GM23338 (cell line): ENCODE measurements at regions not wholly inside any gene's neighbourhood (a gene's known extent, or its start where the extent isn't known, plus 50 kb on each side); places are given as distances from the start of the nearest gene placed in this dataset.

Source experiments
- CTCF ChIP-seq, 2 experiments: fragments of 200-600 bp in 1 of 2; sonication (generic) in 1 of 2; conservative IDR thresholded peaks; 2 replicates each; pipeline versions ENCODE4 v1.5.1 to v1.6.1; 2016 to 2017; ENCODE audit warnings: antibody characterized with exemption in 2 of 2, low read depth in 2 of 2, mild to moderate bottlenecking in 2 of 2, moderate library complexity in 1 of 2
- ETS1 ChIP-seq: IDR thresholded peaks from 2 replicates; pipeline ENCODE4 v1.6.1; 2016; ENCODE audit warnings: antibody characterized with exemption
- EZH2 ChIP-seq: fragments of 200-600 bp; sonication (generic); IDR thresholded peaks from one replicate; pipeline ENCODE4 v1.8.0; 2017; ENCODE audit warnings: antibody characterized with exemption, mild to moderate bottlenecking, low read depth; ENCODE audit not compliant: unreplicated experiment
- EZH2phosphoT487 ChIP-seq: fragments of 200-600 bp; sonication (generic); IDR thresholded peaks from one replicate; pipeline ENCODE4 v1.8.1; 2018; ENCODE audit warnings: antibody characterized with exemption; ENCODE audit not compliant: unreplicated experiment
- JUNB ChIP-seq: IDR thresholded peaks from one replicate; pipeline ENCODE4 v1.6.1; 2016; ENCODE audit warnings: antibody characterized with exemption; ENCODE audit not compliant: unreplicated experiment
- NANOG ChIP-seq: IDR thresholded peaks from 2 replicates; pipeline ENCODE4 v1.6.1; 2016; ENCODE audit warnings: antibody characterized with exemption, borderline replicate concordance
- POLR2AphosphoS5 ChIP-seq: IDR thresholded peaks from 2 replicates; pipeline ENCODE4 v1.6.1; 2016; ENCODE audit warnings: antibody characterized with exemption, low read depth
- ZNF114 ChIP-seq: fragments of 250-450 bp; sonication (Bioruptor Pico); IDR thresholded peaks from 2 replicates; pipeline ENCODE4 v1.5.0; 2020; ENCODE audit warnings: mild to moderate bottlenecking, moderate library complexity
- ZNF462 ChIP-seq: fragments of 250-450 bp; sonication (Bioruptor Pico); IDR thresholded peaks from 2 replicates; pipeline ENCODE4 v1.5.0; 2020; ENCODE audit warnings: mild to moderate bottlenecking, moderate library complexity
- TF ChIP-seq, protein P1 (sequence below): IDR thresholded peaks from one replicate; pipeline ENCODE4 v1.6.1; 2018; ENCODE audit warnings: antibody characterized with exemption; ENCODE audit not compliant: unreplicated experiment

DNA sequence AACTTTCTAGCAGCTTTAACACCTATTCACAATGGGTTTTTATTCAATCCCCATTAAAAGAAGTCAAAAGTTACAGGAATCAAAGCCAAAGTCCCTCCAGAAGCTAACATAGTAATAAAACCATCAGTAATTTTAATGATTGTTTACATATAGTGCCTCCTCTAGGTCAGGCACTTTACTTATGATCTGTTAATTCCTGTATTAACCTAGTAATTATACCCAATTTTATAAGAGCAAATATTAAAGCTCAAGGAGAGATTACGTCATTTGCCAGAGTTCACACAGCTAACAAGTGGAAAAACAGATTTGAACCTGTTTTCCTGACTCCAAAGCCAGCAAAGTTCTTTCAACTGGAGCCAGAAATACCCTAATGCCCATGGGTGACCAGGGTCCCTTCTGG lies 112.9 kb upstream of the F3 start:
- no peak for TF ChIP-seq EZH2phosphoT487
- TF ChIP-seq CTCF (conservative IDR thresholded peaks at IDR 0.05; ENCODE audit: low read depth in 2 of 2): no peak
- TF ChIP-seq ZNF114: no peak
- TF ChIP-seq ZNF462 (CRISPR knock-in tag): no peak
- TF ChIP-seq, protein P1, sequence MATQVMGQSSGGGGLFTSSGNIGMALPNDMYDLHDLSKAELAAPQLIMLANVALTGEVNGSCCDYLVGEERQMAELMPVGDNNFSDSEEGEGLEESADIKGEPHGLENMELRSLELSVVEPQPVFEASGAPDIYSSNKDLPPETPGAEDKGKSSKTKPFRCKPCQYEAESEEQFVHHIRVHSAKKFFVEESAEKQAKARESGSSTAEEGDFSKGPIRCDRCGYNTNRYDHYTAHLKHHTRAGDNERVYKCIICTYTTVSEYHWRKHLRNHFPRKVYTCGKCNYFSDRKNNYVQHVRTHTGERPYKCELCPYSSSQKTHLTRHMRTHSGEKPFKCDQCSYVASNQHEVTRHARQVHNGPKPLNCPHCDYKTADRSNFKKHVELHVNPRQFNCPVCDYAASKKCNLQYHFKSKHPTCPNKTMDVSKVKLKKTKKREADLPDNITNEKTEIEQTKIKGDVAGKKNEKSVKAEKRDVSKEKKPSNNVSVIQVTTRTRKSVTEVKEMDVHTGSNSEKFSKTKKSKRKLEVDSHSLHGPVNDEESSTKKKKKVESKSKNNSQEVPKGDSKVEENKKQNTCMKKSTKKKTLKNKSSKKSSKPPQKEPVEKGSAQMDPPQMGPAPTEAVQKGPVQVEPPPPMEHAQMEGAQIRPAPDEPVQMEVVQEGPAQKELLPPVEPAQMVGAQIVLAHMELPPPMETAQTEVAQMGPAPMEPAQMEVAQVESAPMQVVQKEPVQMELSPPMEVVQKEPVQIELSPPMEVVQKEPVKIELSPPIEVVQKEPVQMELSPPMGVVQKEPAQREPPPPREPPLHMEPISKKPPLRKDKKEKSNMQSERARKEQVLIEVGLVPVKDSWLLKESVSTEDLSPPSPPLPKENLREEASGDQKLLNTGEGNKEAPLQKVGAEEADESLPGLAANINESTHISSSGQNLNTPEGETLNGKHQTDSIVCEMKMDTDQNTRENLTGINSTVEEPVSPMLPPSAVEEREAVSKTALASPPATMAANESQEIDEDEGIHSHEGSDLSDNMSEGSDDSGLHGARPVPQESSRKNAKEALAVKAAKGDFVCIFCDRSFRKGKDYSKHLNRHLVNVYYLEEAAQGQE: no peak
- TF ChIP-seq EZH2: no peak
- no peak for TF ChIP-seq JUNB
- no peak for TF ChIP-seq POLR2AphosphoS5
- TF ChIP-seq ETS1: no peak
- TF ChIP-seq NANOG: no peak
